ENCODE measurements at regions not wholly inside any gene's neighbourhood (a gene's known extent, or its start where the extent isn't known, plus 50 kb on each side); places are given as distances from the start of the nearest gene placed in this dataset.
"Not testable (repeated sequence)": the region's sequence is repeated elsewhere in the genome, so short reads cannot be mapped to it uniquely, and the experiment has no call there.

- H3K9me3 ChIP-seq; H3K27me3 ChIP-seq (ENCODE audit: low read depth); in situ Hi-C loops (cut with MboI; ENCODE audit: low sequenced_read_pairs); H3K4me3 ChIP-seq; H3K4me1 ChIP-seq; H3K36me3 ChIP-seq (replicated peaks); DNase-seq (ENCODE audit: low spot score in 2 of 2): not testable (repeated sequence)
Observed at GRCh38 chr21:6074935-6075334, 4446.4 kb upstream of the TPTE start.

GRCh38 chr21:6075627-6076208, 4445.7 kb upstream of the TPTE start:
- DNase-seq (ENCODE audit: low spot score in 2 of 2); H3K36me3 ChIP-seq (replicated peaks); H3K27me3 ChIP-seq (ENCODE audit: low read depth); in situ Hi-C loops (cut with MboI; ENCODE audit: low sequenced_read_pairs); H3K4me3 ChIP-seq; H3K9me3 ChIP-seq; H3K4me1 ChIP-seq: not testable (repeated sequence)

DNA sequence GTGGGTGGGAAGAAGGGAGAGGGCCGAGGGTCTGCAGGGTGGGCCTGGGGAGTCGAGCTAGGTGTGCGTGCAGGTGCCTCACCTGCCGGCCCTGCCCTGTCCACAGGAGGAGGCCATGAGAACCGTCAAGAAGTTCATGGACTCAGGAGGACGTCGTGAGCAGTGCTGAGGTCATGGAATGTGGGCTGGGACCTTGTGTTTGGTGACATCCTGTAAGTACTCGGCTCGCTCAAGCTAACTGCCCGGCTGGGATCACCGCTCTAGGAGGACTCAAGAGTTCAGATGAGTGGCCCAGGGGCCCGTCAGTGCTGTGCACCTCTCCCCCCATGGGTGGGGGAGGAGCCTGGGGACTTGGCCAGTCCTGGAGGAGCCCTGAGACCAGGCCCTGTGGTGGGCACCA, 4444.0 kb upstream of the TPTE start:
- DNase-seq (ENCODE audit: low spot score in 2 of 2); H3K4me3 ChIP-seq; H3K9me3 ChIP-seq; in situ Hi-C loops (cut with MboI; ENCODE audit: low sequenced_read_pairs); H3K27me3 ChIP-seq (ENCODE audit: low read depth); H3K36me3 ChIP-seq (replicated peaks); H3K4me1 ChIP-seq: not testable (repeated sequence)

GRCh38 chr21:6078902-6079301, 4442.5 kb upstream of the TPTE start:
- H3K9me3 ChIP-seq; H3K36me3 ChIP-seq (replicated peaks); H3K4me3 ChIP-seq; in situ Hi-C loops (cut with MboI; ENCODE audit: low sequenced_read_pairs); H3K4me1 ChIP-seq; H3K27me3 ChIP-seq (ENCODE audit: low read depth): not testable (repeated sequence)
- peak in 1 of 2 experiments; percentile 10 for DNase-seq (ENCODE audit: low spot score in 2 of 2)

DNA sequence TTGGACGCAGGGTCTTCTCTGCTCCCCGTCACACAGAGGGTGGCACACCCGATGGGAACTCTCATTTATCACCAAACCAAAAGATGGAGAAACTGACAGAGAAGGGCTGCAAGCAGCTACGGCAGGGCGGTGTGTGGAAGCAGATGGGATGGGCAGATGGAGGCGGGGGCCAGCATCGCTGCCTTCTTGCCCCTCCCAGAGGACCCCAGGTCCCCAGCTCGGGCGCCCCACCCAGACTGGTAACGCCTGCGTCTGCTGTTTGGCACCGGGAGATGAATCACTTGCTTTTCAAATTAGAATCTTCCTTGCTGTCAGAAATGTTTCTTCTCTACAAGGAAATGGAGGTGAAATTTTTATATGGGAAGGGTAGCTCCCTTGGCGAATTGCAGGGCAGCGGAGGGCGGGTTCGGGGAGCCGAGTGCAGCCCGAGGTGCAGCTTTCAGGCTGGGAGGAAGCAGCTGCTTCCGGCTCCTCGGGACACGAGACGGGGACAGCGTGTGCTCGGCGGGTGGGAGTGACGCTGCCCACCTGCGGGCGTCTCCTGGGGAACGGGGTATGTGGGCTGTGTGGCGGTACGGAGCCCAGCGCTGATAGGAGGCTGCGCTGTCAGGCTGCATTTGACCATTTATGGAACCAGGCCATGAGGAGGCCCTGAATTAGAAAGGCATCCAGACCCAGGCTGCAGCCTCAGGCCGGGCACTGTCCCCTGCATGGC, 4440.3 kb upstream of the TPTE start:
- H3K4me3 ChIP-seq; H3K9me3 ChIP-seq; in situ Hi-C loops (cut with MboI; ENCODE audit: low sequenced_read_pairs); DNase-seq (ENCODE audit: low spot score in 2 of 2); H3K27me3 ChIP-seq (ENCODE audit: low read depth); H3K4me1 ChIP-seq; H3K36me3 ChIP-seq (replicated peaks): not testable (repeated sequence)

DNA sequence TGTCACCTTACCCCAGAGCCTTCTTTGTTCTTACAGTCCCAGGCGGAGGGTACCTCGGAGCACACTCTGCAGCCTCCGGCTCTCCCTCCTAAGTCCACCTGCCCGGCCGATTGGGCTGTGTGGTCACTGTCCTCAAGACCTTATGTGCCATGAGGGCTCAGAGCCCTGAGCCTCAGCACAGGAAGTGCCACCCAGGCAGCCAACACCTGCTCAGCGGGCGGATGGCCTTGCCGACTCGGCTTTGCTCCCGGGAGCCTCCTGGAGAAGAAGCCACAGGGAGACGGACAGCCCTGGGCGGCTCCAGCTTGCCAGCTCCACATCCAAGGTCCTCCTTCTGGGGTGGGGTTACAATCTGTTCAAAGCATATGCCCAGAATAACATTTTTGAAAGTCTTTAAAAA, 4439.2 kb upstream of the TPTE start:
- H3K36me3 ChIP-seq (replicated peaks); H3K27me3 ChIP-seq (ENCODE audit: low read depth); H3K9me3 ChIP-seq; H3K4me3 ChIP-seq; in situ Hi-C loops (cut with MboI; ENCODE audit: low sequenced_read_pairs); H3K4me1 ChIP-seq; DNase-seq (ENCODE audit: low spot score in 2 of 2): not testable (repeated sequence)

DNA sequence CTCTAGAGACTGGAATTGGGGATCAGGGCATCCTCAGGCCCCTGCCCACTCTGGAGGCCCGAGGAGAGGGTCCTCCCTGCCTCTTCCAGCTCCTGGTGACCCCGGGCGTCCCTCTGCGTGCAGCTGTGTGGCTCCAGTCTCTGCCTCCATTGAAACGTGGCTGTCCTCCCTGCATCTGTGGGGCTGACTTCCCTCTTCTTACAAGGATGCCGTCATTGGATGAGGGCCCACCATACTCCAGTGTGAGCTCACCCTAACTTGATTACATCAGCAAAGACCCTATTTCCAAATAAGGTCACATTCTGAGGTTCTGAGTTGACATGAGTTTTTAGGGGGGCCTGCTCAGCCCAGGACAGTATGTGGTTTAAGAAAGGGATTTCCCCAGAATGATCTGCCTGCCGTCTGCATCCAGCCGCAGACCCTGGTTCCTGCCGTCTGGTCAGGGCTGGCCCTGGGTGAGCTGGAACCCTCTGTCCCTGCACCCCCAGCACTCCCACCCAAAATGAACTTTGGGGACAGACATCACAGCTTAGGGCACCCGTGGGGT, 4437.7 kb upstream of the TPTE start:
- in situ Hi-C loops (cut with MboI; ENCODE audit: low sequenced_read_pairs); H3K36me3 ChIP-seq (replicated peaks); H3K9me3 ChIP-seq; H3K27me3 ChIP-seq (ENCODE audit: low read depth); DNase-seq (ENCODE audit: low spot score in 2 of 2); H3K4me1 ChIP-seq; H3K4me3 ChIP-seq: not testable (repeated sequence)

GRCh38 chr21:6086038-6086437, 4435.3 kb upstream of the TPTE start:
- H3K4me1 ChIP-seq; H3K4me3 ChIP-seq; DNase-seq (ENCODE audit: low spot score in 2 of 2); H3K9me3 ChIP-seq; H3K36me3 ChIP-seq (replicated peaks); in situ Hi-C loops (cut with MboI; ENCODE audit: low sequenced_read_pairs); H3K27me3 ChIP-seq (ENCODE audit: low read depth): not testable (repeated sequence)

DNA sequence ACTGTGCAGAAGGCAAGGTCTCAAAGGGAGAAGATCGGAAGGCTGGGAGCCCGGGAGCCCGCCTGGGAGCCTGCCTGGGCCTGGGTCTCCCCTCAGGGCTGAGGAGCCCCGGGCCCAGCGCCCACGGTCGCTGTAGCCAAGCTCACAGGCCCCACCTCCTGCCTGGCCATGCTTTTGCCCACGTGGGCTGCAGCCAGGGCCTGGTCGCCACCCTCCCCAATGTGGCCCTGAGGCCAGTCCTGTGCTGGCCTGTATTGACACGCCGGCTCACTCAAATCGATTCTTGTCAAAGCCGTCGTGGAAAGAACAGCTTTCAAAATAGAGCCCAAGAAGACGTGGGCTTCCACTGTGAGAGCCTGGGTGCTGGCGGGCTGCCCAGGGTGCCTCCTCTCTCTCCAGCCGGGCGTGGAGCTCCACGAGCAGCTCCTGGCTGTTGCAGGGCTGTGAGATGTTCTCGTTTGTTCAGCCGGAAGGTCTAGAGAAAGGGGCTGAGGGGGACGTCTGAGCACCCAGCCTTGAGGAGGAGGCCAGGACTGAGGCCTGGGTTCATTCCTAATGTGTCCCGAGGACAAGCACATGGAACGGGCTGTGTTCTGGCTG, 4433.7 kb upstream of the TPTE start:
- H3K4me1 ChIP-seq; H3K27me3 ChIP-seq (ENCODE audit: low read depth); H3K9me3 ChIP-seq; H3K36me3 ChIP-seq (replicated peaks); DNase-seq (ENCODE audit: low spot score in 2 of 2); in situ Hi-C loops (cut with MboI; ENCODE audit: low sequenced_read_pairs); H3K4me3 ChIP-seq: not testable (repeated sequence)

DNA sequence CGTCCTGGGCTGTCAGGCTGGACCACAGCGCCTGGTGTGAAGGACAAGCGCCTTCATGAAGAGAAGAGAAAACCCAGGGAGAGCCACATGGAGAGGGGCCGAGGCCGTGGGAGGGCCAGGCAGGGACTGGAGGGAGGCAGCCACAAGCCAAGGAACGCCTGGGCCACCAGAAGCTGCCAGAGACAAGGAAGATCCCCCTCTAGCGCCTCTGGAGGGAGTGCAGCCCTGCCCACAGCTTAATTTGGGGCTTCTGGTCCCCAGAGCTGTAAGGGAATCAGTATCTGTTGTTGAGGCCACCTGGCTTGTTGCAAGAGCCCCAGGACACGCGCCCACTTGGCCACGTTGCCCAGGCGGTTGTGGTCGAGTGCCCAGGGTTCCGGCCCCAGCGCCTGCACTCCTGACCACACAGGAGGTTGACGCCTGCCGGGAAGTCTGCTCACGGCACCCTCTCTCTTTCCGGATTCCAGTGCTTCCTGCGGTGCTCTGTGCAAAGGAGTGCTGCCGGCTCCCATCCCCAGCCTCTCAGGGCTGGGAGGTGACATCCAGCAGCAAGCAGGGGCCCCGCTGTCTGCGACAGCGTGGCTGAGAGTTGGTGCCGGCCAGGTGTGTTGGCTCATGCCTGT, 4431.0 kb upstream of the TPTE start:
- H3K27me3 ChIP-seq (ENCODE audit: low read depth); in situ Hi-C loops (cut with MboI; ENCODE audit: low sequenced_read_pairs); DNase-seq (ENCODE audit: low spot score in 2 of 2); H3K4me3 ChIP-seq; H3K36me3 ChIP-seq (replicated peaks); H3K4me1 ChIP-seq; H3K9me3 ChIP-seq: not testable (repeated sequence)

GRCh38 chr21:6091335-6092027, 4429.9 kb upstream of the TPTE start:
- H3K27me3 ChIP-seq (ENCODE audit: low read depth); H3K4me3 ChIP-seq; DNase-seq (ENCODE audit: low spot score in 2 of 2); H3K4me1 ChIP-seq; in situ Hi-C loops (cut with MboI; ENCODE audit: low sequenced_read_pairs); H3K36me3 ChIP-seq (replicated peaks); H3K9me3 ChIP-seq: not testable (repeated sequence)

- H3K36me3 ChIP-seq (replicated peaks); in situ Hi-C loops (cut with MboI; ENCODE audit: low sequenced_read_pairs); H3K4me3 ChIP-seq; H3K27me3 ChIP-seq (ENCODE audit: low read depth); H3K4me1 ChIP-seq; H3K9me3 ChIP-seq; DNase-seq (ENCODE audit: low spot score in 2 of 2): not testable (repeated sequence)
Observed at GRCh38 chr21:6092401-6092800, 4429.0 kb upstream of the TPTE start.

GRCh38 chr21:6093419-6093818, 4428.0 kb upstream of the TPTE start:
- H3K9me3 ChIP-seq; H3K4me1 ChIP-seq; H3K36me3 ChIP-seq (replicated peaks); in situ Hi-C loops (cut with MboI; ENCODE audit: low sequenced_read_pairs); H3K4me3 ChIP-seq; H3K27me3 ChIP-seq (ENCODE audit: low read depth); DNase-seq (ENCODE audit: low spot score in 2 of 2): not testable (repeated sequence)

DNA sequence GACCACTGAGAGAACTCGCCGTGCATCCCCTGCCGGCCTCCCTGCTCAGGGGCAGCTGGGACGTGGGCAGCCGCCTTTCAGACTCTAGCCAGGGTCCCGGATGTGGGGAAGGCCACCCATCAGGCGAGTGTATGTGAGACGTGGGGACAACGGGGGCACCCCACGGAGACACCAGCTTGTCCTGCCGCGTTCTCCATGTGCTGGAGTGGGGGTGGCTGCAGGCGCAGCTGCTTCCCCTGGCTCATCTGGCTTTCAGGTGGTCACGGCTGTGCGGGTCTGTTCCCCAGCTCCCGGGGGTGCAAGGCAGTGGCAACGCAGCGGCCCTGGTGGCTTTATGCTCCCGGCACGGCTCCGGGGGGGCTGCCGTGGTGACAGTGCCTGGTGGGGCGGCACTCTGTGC, 4427.5 kb upstream of the TPTE start:
- H3K9me3 ChIP-seq; H3K27me3 ChIP-seq (ENCODE audit: low read depth); H3K36me3 ChIP-seq (replicated peaks); H3K4me3 ChIP-seq; DNase-seq (ENCODE audit: low spot score in 2 of 2); in situ Hi-C loops (cut with MboI; ENCODE audit: low sequenced_read_pairs); H3K4me1 ChIP-seq: not testable (repeated sequence)
